BJ (cell line): ENCODE measurements at regions not wholly inside any gene's neighbourhood (a gene's known extent, or its start where the extent isn't known, plus 50 kb on each side); places are given as distances from the start of the nearest gene placed in this dataset.

Source experiments
- CTCF ChIA-PET: fragments of 350-600 bp; formaldehyde crosslinking; extraction: SDS; loops from one replicate; lab custom pipeline; 2021; ENCODE audit warnings: antibody characterized with exemption, inconsistent platforms; lab: Yijun Ruan, JAX
- POLR2A ChIA-PET: fragments of 300-600 bp; sonication (Branson Sonifier 250); formaldehyde crosslinking; extraction: SDS; loops from one replicate; lab custom pipeline; 2021; ENCODE audit warnings: antibody characterized with exemption; lab: Charles Lee
- DNase-seq: peaks from one replicate; pipeline ENCODE4 v3.0.0-alpha.2; 2011; ENCODE audit warnings: low read depth
- H3K27me3 ChIP-seq: 2 replicates; pipeline ENCODE4 v1.6.0; 2011; ENCODE audit warnings: low read length; ENCODE audit not compliant: control insufficient read depth, insufficient read depth
- H3K36me3 ChIP-seq: 2 replicates; pipeline ENCODE4 v1.5.1; 2011; ENCODE audit warnings: low read length; ENCODE audit not compliant: control insufficient read depth, insufficient read depth
- H3K4me3 ChIP-seq: 2 replicates; pipeline ENCODE4 v1.5.1; 2011; ENCODE audit warnings: low read depth, mild to moderate bottlenecking, control low read depth, low read length
- CTCF ChIP-seq: IDR thresholded peaks from 2 replicates; pipeline ENCODE4 v1.5.1; 2011; ENCODE audit warnings: low read depth, mild to moderate bottlenecking, control low read depth, inconsistent platforms, low read length, moderate library complexity; ENCODE audit not compliant: insufficient read depth

GRCh38 chr4:22072726-22073125 lies 124.2 kb upstream of the KCNIP4 start:
- CTCF ChIA-PET, result interaction anchor here (1.1 to 1.6 kb wide), 2 partner anchors 283 to 284 kb away, joined by 4 to 6 read pairs; no protein-coding TSS in a partner anchor
- POLR2A ChIA-PET, result no interaction called here
- no peaks in the 10 kb centered on the region for H3K27me3 ChIP-seq

GRCh38 chr4:22072240-22072639 lies 123.7 kb upstream of the KCNIP4 start:
- POLR2A ChIA-PET, result no interaction called here
- Histone ChIP-seq H3K4me3 (no peak overlapping the region), H3K27me3 (no peaks in the 10 kb centered on the region), H3K36me3 (no peaks in the 10 kb centered on the region)
- CTCF ChIA-PET, result interaction anchor here (1.6 kb wide), 1 partner anchor 283 kb away, joined by 4 read pairs; no protein-coding TSS in a partner anchor
- no peak for TF ChIP-seq CTCF
- no peak for DNase-seq

More at GRCh38 chr4:22072726-22073125, 124.2 kb upstream of the KCNIP4 start:
- Histone ChIP-seq H3K36me3 (no peaks in the 10 kb centered on the region), H3K4me3 (no peak overlapping the region)
- TF ChIP-seq CTCF, result no peak
- no peak for DNase-seq

GRCh38 chr4:22071749-22072148 lies 123.2 kb upstream of the KCNIP4 start:
- ChIA-PET POLR2A (no interaction called here), CTCF (interaction anchor here (1.6 kb wide), 1 partner anchor 283 kb away, joined by 4 read pairs; no protein-coding TSS in a partner anchor)
- H3K4me3 ChIP-seq, result no peak overlapping the region
- no peaks in the 10 kb centered on the region for H3K27me3 ChIP-seq
- H3K36me3 ChIP-seq, result no peaks in the 10 kb centered on the region
- DNase-seq, result no peak
- TF ChIP-seq CTCF, result no peak

- ChIA-PET CTCF (no interaction called here), POLR2A (no interaction called here)
- Histone ChIP-seq H3K27me3 (no peaks in the 10 kb centered on the region), H3K36me3 (no peaks in the 10 kb centered on the region), H3K4me3 (no peak overlapping the region)
- DNase-seq, result no peak
- TF ChIP-seq CTCF, result no peak
Observed at GRCh38 chr4:22070256-22070655, 121.7 kb upstream of the KCNIP4 start.

- no peak for TF ChIP-seq CTCF
- Histone ChIP-seq H3K36me3 (no peaks in the 10 kb centered on the region), H3K27me3 (no peaks in the 10 kb centered on the region), H3K4me3 (no peak overlapping the region)
- no peak for DNase-seq
- CTCF ChIA-PET, result no interaction called here
- POLR2A ChIA-PET, result no interaction called here
Observed at GRCh38 chr4:22063613-22064012, 115.0 kb upstream of the KCNIP4 start.
